ENCODE measurements at regions not wholly inside any gene's neighbourhood (a gene's known extent, or its start where the extent isn't known, plus 50 kb on each side); places are given as distances from the start of the nearest gene placed in this dataset.

DNA sequence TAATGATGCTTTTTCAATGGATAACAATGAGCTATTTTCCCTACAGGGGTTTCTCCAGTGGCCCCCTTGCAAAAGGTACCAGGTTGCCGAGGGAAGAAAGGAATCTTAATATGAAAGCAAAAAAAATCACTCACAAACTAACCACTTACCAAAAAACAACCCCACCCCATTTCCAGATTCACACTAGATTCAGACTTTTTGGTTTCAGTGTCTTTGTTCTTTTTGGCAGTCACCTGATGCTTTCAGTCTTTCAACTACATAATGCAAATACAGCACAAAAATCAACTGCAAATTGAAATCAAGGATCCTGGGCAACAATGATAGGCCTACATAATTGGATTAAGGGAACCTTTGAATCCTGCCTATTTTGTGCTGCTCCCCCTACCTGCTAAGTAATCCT lies 71.1 kb upstream of the RAP2B start:
- no peak overlapping the region for H3K27ac Mint-ChIP-seq
- no peak overlapping the region for H3K4me3 Mint-ChIP-seq
- no peaks in the 10 kb centered on the region for H3K27me3 Mint-ChIP-seq (ENCODE audit: low read depth)
- peaks cover 22% of the 10 kb centered on the region for H3K4me1 Mint-ChIP-seq (ENCODE audit: low read depth)
- no peaks in the 10 kb centered on the region for H3K36me3 Mint-ChIP-seq (ENCODE audit: low read depth)
- no peaks in the 10 kb centered on the region for H3K9me3 Mint-ChIP-seq
- DNase-seq = no peak
- CTCF ChIA-PET = no interaction called here
- intact Hi-C loops (cut with micrococcal nuclease) = loop anchor here (1.0 kb wide), 1 partner anchor 69 kb away; no protein-coding TSS in a partner anchor

DNA sequence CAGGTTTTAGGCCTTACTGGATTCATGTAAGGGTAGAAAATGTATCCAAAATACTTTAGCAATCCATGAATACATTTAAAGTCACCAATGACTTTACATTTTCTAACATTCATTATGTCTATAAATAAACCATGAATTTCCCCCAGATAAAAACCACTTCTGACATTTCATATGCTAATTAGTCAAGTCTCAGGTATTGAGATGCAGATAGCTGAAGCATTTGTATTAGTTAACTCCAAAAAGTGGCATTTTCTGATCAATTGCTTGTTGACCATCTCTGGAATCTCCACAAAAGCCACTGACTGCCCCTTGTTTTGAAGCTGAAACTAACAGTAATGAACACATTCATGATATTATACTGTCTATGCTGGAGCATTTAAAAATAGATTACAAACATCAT lies 68.4 kb upstream of the RAP2B start:
- H3K9me3 Mint-ChIP-seq = no peaks in the 10 kb centered on the region
- no peaks in the 10 kb centered on the region for H3K27me3 Mint-ChIP-seq (ENCODE audit: low read depth)
- intact Hi-C loops (cut with micrococcal nuclease) = no loop called here
- H3K27ac Mint-ChIP-seq = no peak overlapping the region
- no peak for DNase-seq
- H3K4me3 Mint-ChIP-seq = no peak overlapping the region
- no peaks in the 10 kb centered on the region for H3K36me3 Mint-ChIP-seq (ENCODE audit: low read depth)
- H3K4me1 Mint-ChIP-seq (ENCODE audit: low read depth) = peaks cover 22% of the 10 kb centered on the region
- CTCF ChIA-PET = interaction anchor here (0.6 kb wide), 2 partner anchors 40 to 441 kb away, joined by 3 to 4 read pairs; no protein-coding TSS in a partner anchor

DNA sequence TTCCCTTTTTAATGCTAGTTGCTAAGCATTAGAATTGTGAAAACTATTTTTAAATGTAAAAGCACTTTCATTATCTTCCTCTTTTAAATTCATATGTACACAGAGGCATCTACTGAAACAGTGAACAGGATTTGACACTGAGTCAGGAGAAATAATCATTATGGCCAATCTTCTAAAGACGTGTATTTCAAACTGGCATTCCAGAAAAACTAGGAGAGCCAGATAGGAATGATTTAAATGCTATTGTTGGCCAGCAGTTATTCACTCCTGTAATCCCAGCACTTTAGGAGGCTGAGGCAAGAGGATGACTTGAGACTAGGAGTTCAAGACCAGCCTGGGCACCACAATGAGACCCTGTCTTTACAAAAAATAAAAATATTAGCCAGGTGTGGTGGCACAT lies 67.6 kb upstream of the RAP2B start:
- CTCF ChIA-PET = no interaction called here
- Mint-ChIP-seq H3K27ac (no peak overlapping the region), H3K27me3 (ENCODE audit: low read depth) (no peaks in the 10 kb centered on the region), H3K9me3 (no peaks in the 10 kb centered on the region), H3K36me3 (ENCODE audit: low read depth) (no peaks in the 10 kb centered on the region), H3K4me3 (no peak overlapping the region), H3K4me1 (ENCODE audit: low read depth) (peaks cover 22% of the 10 kb centered on the region)
- DNase-seq = no peak
- intact Hi-C loops (cut with micrococcal nuclease) = no loop called here

DNA sequence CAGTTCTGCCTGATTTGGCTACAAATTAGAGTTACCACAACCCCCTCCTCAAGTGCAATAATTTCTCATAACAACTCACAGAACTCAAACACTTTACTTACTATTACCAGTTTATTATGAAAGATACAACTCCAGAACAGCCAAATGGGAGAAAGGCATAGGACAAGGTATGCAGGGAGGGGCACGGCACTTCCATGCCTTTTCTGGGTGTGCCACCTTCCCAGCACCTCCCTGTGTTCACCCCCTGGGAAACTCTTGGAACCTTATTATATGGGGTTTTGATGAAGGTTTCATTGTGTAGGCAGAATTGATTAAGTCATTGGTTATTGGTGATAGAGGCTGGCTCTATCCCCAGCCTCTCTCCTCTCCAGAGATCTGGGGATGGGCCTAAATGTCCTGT lies 66.6 kb upstream of the RAP2B start:
- H3K36me3 Mint-ChIP-seq (ENCODE audit: low read depth) = no peaks in the 10 kb centered on the region
- H3K4me1 Mint-ChIP-seq (ENCODE audit: low read depth) = peaks cover 22% of the 10 kb centered on the region
- H3K4me3 Mint-ChIP-seq = no peak overlapping the region
- H3K9me3 Mint-ChIP-seq = no peaks in the 10 kb centered on the region
- no peaks in the 10 kb centered on the region for H3K27me3 Mint-ChIP-seq (ENCODE audit: low read depth)
- intact Hi-C loops (cut with micrococcal nuclease) = no loop called here
- CTCF ChIA-PET = no interaction called here
- DNase-seq = no peak
- no peak overlapping the region for H3K27ac Mint-ChIP-seq

DNA sequence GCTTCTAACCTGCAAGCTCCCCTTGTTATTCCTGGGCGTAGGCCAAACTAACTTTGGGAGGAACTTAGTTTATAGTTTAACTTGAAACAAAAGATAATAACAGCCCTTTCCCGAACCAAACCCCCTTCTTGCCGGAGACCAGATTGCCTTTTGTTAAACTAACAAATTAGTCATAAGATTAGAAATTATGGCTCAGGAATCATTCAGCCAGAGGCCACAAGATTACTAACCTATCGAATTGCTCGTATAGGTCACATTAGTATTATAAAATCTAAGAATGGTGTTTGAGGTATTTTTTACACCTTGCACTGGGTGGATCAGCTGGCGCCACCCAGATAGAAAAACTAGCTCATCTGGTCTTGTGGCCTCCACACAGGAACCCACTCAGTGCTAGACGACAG lies 65.3 kb upstream of the RAP2B start:
- intact Hi-C loops (cut with micrococcal nuclease) = no loop called here

DNA sequence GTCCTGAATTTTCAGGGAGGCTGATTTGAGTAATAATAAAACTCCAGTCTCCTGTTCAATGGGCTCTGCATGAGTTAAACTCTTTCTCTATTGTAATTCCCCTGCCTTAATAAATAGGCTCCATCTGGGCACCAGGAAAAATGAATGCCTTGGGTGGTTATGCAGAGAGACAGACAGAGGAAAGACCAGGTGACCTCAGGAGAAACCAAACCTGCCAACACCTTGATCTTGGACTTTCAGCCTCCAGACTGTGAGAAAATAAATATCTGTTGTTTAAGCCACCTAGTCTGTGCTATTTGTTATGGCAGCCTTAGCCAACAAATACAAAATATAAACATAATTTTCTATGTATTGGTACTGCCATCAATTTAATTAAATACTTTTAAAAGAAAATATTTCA lies 64.8 kb upstream of the RAP2B start:
- no peak overlapping the region for H3K4me3 Mint-ChIP-seq
- intact Hi-C loops (cut with micrococcal nuclease) = no loop called here
- CTCF ChIA-PET = no interaction called here
- no peaks in the 10 kb centered on the region for H3K27me3 Mint-ChIP-seq (ENCODE audit: low read depth)
- no peaks in the 10 kb centered on the region for H3K36me3 Mint-ChIP-seq (ENCODE audit: low read depth)
- no peaks in the 10 kb centered on the region for H3K9me3 Mint-ChIP-seq
- DNase-seq = no peak
- H3K27ac Mint-ChIP-seq = no peak overlapping the region
- H3K4me1 Mint-ChIP-seq (ENCODE audit: low read depth) = peaks cover 6% of the 10 kb centered on the region

More for the DNA sequence above, 65.3 kb upstream of the RAP2B start:
- peaks cover 10% of the 10 kb centered on the region for H3K4me1 Mint-ChIP-seq (ENCODE audit: low read depth)
- no peak overlapping the region for H3K4me3 Mint-ChIP-seq
- no peaks in the 10 kb centered on the region for H3K27me3 Mint-ChIP-seq (ENCODE audit: low read depth)
- no peaks in the 10 kb centered on the region for H3K36me3 Mint-ChIP-seq (ENCODE audit: low read depth)
- CTCF ChIA-PET = no interaction called here
- no peaks in the 10 kb centered on the region for H3K9me3 Mint-ChIP-seq
- no peak overlapping the region for H3K27ac Mint-ChIP-seq
- DNase-seq = no peak

DNA sequence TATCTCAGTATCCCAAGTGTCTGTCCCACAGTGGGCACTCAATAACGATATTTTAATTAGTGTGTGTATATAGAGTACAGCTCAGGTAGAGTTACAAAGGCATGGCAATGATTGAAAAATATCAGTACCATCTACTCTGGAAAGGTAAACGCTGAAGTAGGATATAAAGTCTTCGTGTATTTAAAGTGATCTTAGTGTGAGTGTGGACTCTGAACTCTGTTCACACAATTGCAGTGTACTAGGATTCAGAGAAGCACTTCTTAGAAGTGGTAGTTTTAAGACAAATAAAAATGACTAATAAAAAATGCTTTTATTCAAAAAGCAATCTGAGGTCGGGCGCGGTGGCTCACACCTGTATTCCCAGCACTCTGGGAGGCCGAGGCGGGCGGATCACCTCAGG lies 62.9 kb upstream of the RAP2B start:
- no peak overlapping the region for H3K4me3 Mint-ChIP-seq
- H3K27ac Mint-ChIP-seq = no peak overlapping the region
- H3K9me3 Mint-ChIP-seq = no peaks in the 10 kb centered on the region
- no peaks in the 10 kb centered on the region for H3K27me3 Mint-ChIP-seq (ENCODE audit: low read depth)
- no peak for DNase-seq
- CTCF ChIA-PET = no interaction called here
- H3K4me1 Mint-ChIP-seq (ENCODE audit: low read depth) = no peaks in the 10 kb centered on the region
- intact Hi-C loops (cut with micrococcal nuclease) = no loop called here
- no peaks in the 10 kb centered on the region for H3K36me3 Mint-ChIP-seq (ENCODE audit: low read depth)

DNA sequence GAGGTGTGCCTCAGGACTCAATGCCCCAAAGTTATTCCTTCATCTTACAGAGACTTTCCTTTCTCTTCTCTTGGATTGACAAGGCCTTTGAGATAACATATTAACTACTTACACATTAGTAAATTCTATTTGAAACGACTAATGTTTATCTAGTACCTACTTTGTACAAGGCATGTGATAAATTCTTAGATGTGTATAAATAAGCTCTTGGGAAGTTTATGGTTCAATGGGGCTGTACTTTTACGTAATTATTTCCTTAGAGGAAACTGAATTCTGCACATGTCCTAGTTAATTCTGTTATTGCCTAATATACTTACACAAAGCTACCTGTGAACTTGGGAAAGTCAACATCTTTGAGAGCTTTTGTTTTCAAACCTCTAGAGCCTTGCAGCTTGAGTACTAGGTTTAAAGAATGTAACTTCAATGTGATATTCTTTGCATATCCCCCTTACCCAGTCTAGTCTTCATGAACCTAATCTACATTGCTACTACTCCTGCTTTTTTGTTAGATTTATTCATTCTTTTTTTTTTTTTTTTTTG lies 58.5 kb upstream of the RAP2B start:
- CTCF ChIA-PET = interaction anchor here (0.6 kb wide), 1 partner anchor 1187 kb away, joined by 3 read pairs; no protein-coding TSS in a partner anchor
- Mint-ChIP-seq H3K36me3 (ENCODE audit: low read depth) (no peaks in the 10 kb centered on the region), H3K27ac (no peak overlapping the region), H3K4me3 (no peak overlapping the region), H3K27me3 (ENCODE audit: low read depth) (no peaks in the 10 kb centered on the region), H3K9me3 (no peaks in the 10 kb centered on the region), H3K4me1 (ENCODE audit: low read depth) (no peaks in the 10 kb centered on the region)
- intact Hi-C loops (cut with micrococcal nuclease) = no loop called here
- DNase-seq = no peak

DNA sequence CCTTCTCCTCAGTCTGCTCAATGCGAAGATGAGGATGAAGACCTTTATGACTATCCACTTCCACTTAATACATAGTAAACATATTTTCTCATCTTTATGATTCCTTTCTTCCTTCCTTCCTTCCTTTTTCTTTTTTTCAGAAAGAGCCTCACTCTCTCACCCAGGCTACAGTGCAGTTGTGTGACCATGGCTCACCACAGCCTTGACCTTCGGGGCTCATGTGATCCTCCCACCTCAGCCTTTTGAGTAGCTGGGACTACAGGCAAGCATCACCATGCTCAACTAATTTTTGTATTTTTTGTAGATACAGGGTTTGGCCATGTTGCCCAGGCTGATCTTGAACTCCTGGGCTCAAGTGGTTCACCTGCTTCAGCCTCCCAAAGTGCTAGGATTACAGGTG lies 52.0 kb upstream of the RAP2B start:
- CTCF ChIA-PET = no interaction called here
- no peaks in the 10 kb centered on the region for H3K27me3 Mint-ChIP-seq (ENCODE audit: low read depth)
- H3K4me3 Mint-ChIP-seq = no peak overlapping the region
- intact Hi-C loops (cut with micrococcal nuclease) = no loop called here
- no peaks in the 10 kb centered on the region for H3K36me3 Mint-ChIP-seq (ENCODE audit: low read depth)
- H3K9me3 Mint-ChIP-seq = no peaks in the 10 kb centered on the region
- H3K4me1 Mint-ChIP-seq (ENCODE audit: low read depth) = no peaks in the 10 kb centered on the region
- no peak overlapping the region for H3K27ac Mint-ChIP-seq
- DNase-seq = no peak

DNA sequence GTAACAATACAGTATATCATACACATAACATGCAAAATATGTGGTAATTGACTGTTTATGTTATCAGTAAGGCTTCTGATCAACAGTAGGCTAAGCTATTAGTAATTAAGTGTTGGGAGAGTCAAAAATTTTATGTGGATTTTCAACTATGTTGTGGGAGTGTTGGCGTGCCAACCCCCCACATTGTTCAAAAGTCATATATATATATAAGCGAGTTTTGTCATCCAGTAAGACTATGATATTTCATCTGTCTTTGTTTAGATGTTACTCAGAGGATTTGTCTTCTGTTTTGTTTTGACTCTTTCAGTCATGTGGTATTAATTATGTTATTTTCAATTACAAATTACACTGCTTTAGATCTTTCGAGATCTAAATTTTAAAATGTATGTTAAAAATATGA lies 51.0 kb upstream of the RAP2B start:
- intact Hi-C loops (cut with micrococcal nuclease) = no loop called here
- H3K27ac Mint-ChIP-seq = no peak overlapping the region
- H3K4me1 Mint-ChIP-seq (ENCODE audit: low read depth) = no peaks in the 10 kb centered on the region
- no peaks in the 10 kb centered on the region for H3K9me3 Mint-ChIP-seq
- CTCF ChIA-PET = no interaction called here
- no peak overlapping the region for H3K4me3 Mint-ChIP-seq
- H3K36me3 Mint-ChIP-seq (ENCODE audit: low read depth) = no peaks in the 10 kb centered on the region
- H3K27me3 Mint-ChIP-seq (ENCODE audit: low read depth) = no peaks in the 10 kb centered on the region
- DNase-seq = no peak

All from activated naive CD4-positive, alpha-beta T cell treated with anti-CD3 and anti-CD28 coated beads for 36 hours (primary cell).